IMR-90 (cell line): ENCODE measurements at regions not wholly inside any gene's neighbourhood (a gene's known extent, or its start where the extent isn't known, plus 50 kb on each side); places are given as distances from the start of the nearest gene placed in this dataset.

ENCODE experiments used
- ATAC-seq: fragments of 200-7000 bp; cut with Tn5 transposase; 2 replicates; pipeline ENCODE4 v1.9.1; 2020; ENCODE audit warnings: low read depth, mild to moderate bottlenecking, moderate library complexity
- BruUV-seq: library from RNA; stranded (reverse); fragments of 400-500 nt; replicated peaks from 2 replicates; lab custom pipeline; 2021; lab: Mats Ljungman, UMichigan
- CTCF ChIA-PET: fragments of 300-600 bp; formaldehyde crosslinking; extraction: SDS; loops from one replicate; lab custom pipeline; 2021; ENCODE audit warnings: antibody characterized with exemption; lab: Yijun Ruan, JAX
- POLR2A ChIA-PET: fragments of 300-600 bp; sonication (Branson Sonifier 250); formaldehyde crosslinking; loops from one replicate; lab custom pipeline; 2022; ENCODE audit warnings: antibody characterized with exemption; ENCODE audit not compliant: unreplicated experiment; lab: Charles Lee
- DNase-seq: peaks from one replicate; pipeline ENCODE4 v3.0.0; 2013
- H2AFZ ChIP-seq: replicated peaks from 2 replicates; pipeline ENCODE3; 2013; ENCODE audit warnings: low read length, mild to moderate bottlenecking; ENCODE audit not compliant: poor library complexity
- H2AK5ac ChIP-seq: 2 replicates; pipeline ENCODE4 v1.6.1; 2013; ENCODE audit warnings: low read depth, low read length, inconsistent platforms
- H2AK9ac ChIP-seq: replicated peaks from 2 replicates; pipeline ENCODE3; 2013; ENCODE audit warnings: mild to moderate bottlenecking, low read depth, low read length, moderate library complexity; ENCODE audit not compliant: poor library complexity
- H2BK120ac ChIP-seq: 2 replicates; pipeline ENCODE4 v1.6.1; 2013; ENCODE audit warnings: low read depth, low read length, inconsistent platforms
- H2BK15ac ChIP-seq: 3 replicates; pipeline ENCODE4 v1.6.1; 2013; ENCODE audit warnings: low read depth, low read length, inconsistent platforms
- H2BK20ac ChIP-seq: 2 replicates; pipeline ENCODE4 v1.6.1; 2013; ENCODE audit warnings: low read depth, mild to moderate bottlenecking, inconsistent platforms, low read length, moderate library complexity
- H2BK5ac ChIP-seq: 2 replicates; pipeline ENCODE4 v1.6.1; 2013; ENCODE audit warnings: mild to moderate bottlenecking, low read depth, low read length, inconsistent platforms; ENCODE audit not compliant: poor library complexity, severe bottlenecking
- H3K14ac ChIP-seq: replicated peaks from 2 replicates; pipeline ENCODE4 v1.6.1; 2013; ENCODE audit warnings: low read depth, low read length, inconsistent platforms
- H3K18ac ChIP-seq: 2 replicates; pipeline ENCODE4 v1.6.1; 2013; ENCODE audit warnings: low read depth, low read length, control low read depth
- H3K23ac ChIP-seq: 2 replicates; pipeline ENCODE4 v1.6.1; 2013; ENCODE audit warnings: low read depth, low read length, inconsistent platforms
- H3K27ac ChIP-seq: 2 replicates; pipeline ENCODE4 v1.5.1; 2013; ENCODE audit warnings: mild to moderate bottlenecking, control low read depth, low read length; ENCODE audit not compliant: insufficient read depth
- H3K27me3 ChIP-seq: 2 replicates; pipeline ENCODE4 v1.6.1; 2013; ENCODE audit warnings: low read length; ENCODE audit not compliant: control insufficient read depth, insufficient read depth
- H3K36me3 ChIP-seq: 2 replicates; pipeline ENCODE4 v1.6.1; 2013; ENCODE audit warnings: low read length, mixed read lengths; ENCODE audit not compliant: control insufficient read depth, insufficient read depth
- H3K4ac ChIP-seq: 2 replicates; pipeline ENCODE4 v1.6.1; 2013; ENCODE audit warnings: low read depth, low read length, inconsistent platforms
- H3K4me1 ChIP-seq: 2 replicates; pipeline ENCODE4 v1.6.1; 2013; ENCODE audit warnings: low read length, mixed read lengths; ENCODE audit not compliant: control insufficient read depth, insufficient read depth
- H3K4me2 ChIP-seq: 2 replicates; pipeline ENCODE4 v1.6.1; 2013; ENCODE audit warnings: low read depth, mild to moderate bottlenecking, control low read depth, low read length, moderate library complexity
- H3K4me3 ChIP-seq: 2 replicates; pipeline ENCODE4 v1.5.1; 2013; ENCODE audit warnings: low read depth, mild to moderate bottlenecking, control low read depth, low read length, moderate library complexity; ENCODE audit not compliant: insufficient read depth
- H3K56ac ChIP-seq: 2 replicates; pipeline ENCODE4 v1.6.1; 2013; ENCODE audit warnings: low read length, inconsistent platforms; ENCODE audit not compliant: insufficient read depth; ENCODE audit errors: extremely low read depth
- H3K79me1 ChIP-seq, 2 experiments: 2 replicates each; pipeline ENCODE4 v1.6.1; 2013; ENCODE audit warnings: low read length in 2 of 2, inconsistent platforms in 1 of 2, low read depth in 1 of 2
- H3K9ac ChIP-seq: 2 replicates; pipeline ENCODE4 v1.6.1; 2013; ENCODE audit warnings: low read depth, low read length, control low read depth
- H3K9me1 ChIP-seq: 2 replicates; pipeline ENCODE4 v1.6.1; 2013; ENCODE audit warnings: low read length, inconsistent platforms; ENCODE audit not compliant: insufficient read depth
- H3K9me3 ChIP-seq: 2 replicates; pipeline ENCODE4 v1.6.1; 2013; ENCODE audit warnings: low read length; ENCODE audit not compliant: control insufficient read depth, insufficient read depth
- H4K20me1 ChIP-seq: 2 replicates; pipeline ENCODE4 v1.6.1; 2013; ENCODE audit warnings: low read length, inconsistent platforms; ENCODE audit not compliant: insufficient read depth
- H4K5ac ChIP-seq: 2 replicates; pipeline ENCODE4 v1.6.1; 2013; ENCODE audit warnings: mild to moderate bottlenecking, low read depth, low read length, control low read depth
- H4K8ac ChIP-seq, 2 experiments: 2 replicates each; pipeline ENCODE4 v1.6.1; 2013; ENCODE audit warnings: low read depth in 2 of 2, low read length in 2 of 2, control low read depth in 1 of 2, inconsistent platforms in 1 of 2
- H4K91ac ChIP-seq: 2 replicates; pipeline ENCODE4 v1.6.1; 2013; ENCODE audit warnings: low read depth, low read length, inconsistent platforms; ENCODE audit not compliant: insufficient read depth
- BHLHE40 ChIP-seq: fragments of 150-350 bp; IDR thresholded peaks from 2 replicates; pipeline ENCODE4 v1.6.1; 2016; ENCODE audit warnings: mild to moderate bottlenecking, low read depth, low read length
- CEBPB ChIP-seq: IDR thresholded peaks from 2 replicates; pipeline ENCODE4 v1.6.1; 2012; ENCODE audit warnings: low read depth, low read length, improper control_type of control experiment
- CHD1 ChIP-seq: IDR thresholded peaks from 2 replicates; pipeline ENCODE4 v1.6.1; 2012; ENCODE audit warnings: low read depth, low read length, improper control_type of control experiment
- CTCF ChIP-seq: conservative IDR thresholded peaks from 2 replicates; pipeline ENCODE4 v1.5.1; 2012; ENCODE audit warnings: mild to moderate bottlenecking, low read depth, low read length, improper control_type of control experiment
- ELK1 ChIP-seq: fragments of 150-350 bp; IDR thresholded peaks from 2 replicates; pipeline ENCODE4 v1.6.1; 2016; ENCODE audit warnings: low read depth, mild to moderate bottlenecking, low read length, moderate library complexity, borderline replicate concordance
- FOS ChIP-seq: fragments of 150-350 bp; IDR thresholded peaks from 2 replicates; pipeline ENCODE4 v1.6.1; 2016; ENCODE audit warnings: low read depth, low read length
- MAFK ChIP-seq: IDR thresholded peaks from 2 replicates; pipeline ENCODE4 v1.6.1; 2012; ENCODE audit warnings: low read depth, low read length, improper control_type of control experiment
- MAZ ChIP-seq: IDR thresholded peaks from 2 replicates; pipeline ENCODE4 v1.6.1; 2012; ENCODE audit warnings: low read depth, mild to moderate bottlenecking, low read length, improper control_type of control experiment, moderate library complexity, borderline replicate concordance
- MXI1 ChIP-seq: IDR thresholded peaks from 2 replicates; pipeline ENCODE4 v1.6.1; 2012; ENCODE audit warnings: low read depth, mild to moderate bottlenecking, low read length, moderate library complexity, borderline replicate concordance
- NFE2L2 ChIP-seq: fragments of 150-350 bp; IDR thresholded peaks from 2 replicates; pipeline ENCODE4 v1.6.1; 2016; ENCODE audit warnings: low read depth, mild to moderate bottlenecking, low read length
- POLR2A ChIP-seq: IDR thresholded peaks from 2 replicates; pipeline ENCODE4 v1.6.1; 2012; ENCODE audit warnings: mild to moderate bottlenecking, low read depth, low read length
- RAD21 ChIP-seq: IDR thresholded peaks from 2 replicates; pipeline ENCODE4 v1.6.1; 2012; ENCODE audit warnings: low read length, improper control_type of control experiment
- RCOR1 ChIP-seq: IDR thresholded peaks from 2 replicates; pipeline ENCODE4 v1.6.1; 2012; ENCODE audit warnings: mild to moderate bottlenecking, low read length, improper control_type of control experiment; ENCODE audit not compliant: insufficient replicate concordance
- RFX5 ChIP-seq: IDR thresholded peaks from 2 replicates; pipeline ENCODE4 v1.8.0; 2012; ENCODE audit warnings: low read depth, mild to moderate bottlenecking, low read length, moderate library complexity
- SMC3 ChIP-seq: fragments of 150-350 bp; IDR thresholded peaks from 2 replicates; pipeline ENCODE4 v1.6.1; 2016; ENCODE audit warnings: low read depth, mild to moderate bottlenecking, antibody characterized with exemption, low read length, moderate library complexity
- USF2 ChIP-seq: fragments of 150-350 bp; IDR thresholded peaks from 2 replicates; pipeline ENCODE4 v1.6.1; 2017; ENCODE audit warnings: mild to moderate bottlenecking, antibody characterized with exemption, low read length, low read depth
- WGBS, 2 experiments: methylation state at CpG; one replicate each; pipeline versions ENCODE4 v1.1.5 to v1.1.7; 2013; ENCODE audit warnings: missing lambda C conversion rate in 2 of 2; ENCODE audit not compliant: insufficient read length in 1 of 2; ENCODE audit errors: extremely low coverage in 2 of 2; 5-methylcytosine and 5-hydroxymethylcytosine counted together
- dilution Hi-C: fragments of 300-500 bp; cut with HindIII; formaldehyde crosslinking; loops from one replicate; pipeline ENCODE4 v1.14.3; 2018; ENCODE audit warnings: low sequenced_read_pairs; ENCODE audit not compliant: unreplicated experiment
- in situ Hi-C: fragments of 300-500 bp; cut with MboI; formaldehyde crosslinking; loops from 3 replicates; pipeline ENCODE4 v1.14.3; 2019; ENCODE audit warnings: low sequenced_read_pairs, inconsistent platforms, mixed read lengths
- intact Hi-C: fragments of 100-400 bp; cut with micrococcal nuclease; formaldehyde crosslinking; loops from 2 replicates; pipeline ENCODE4 v1.10.0; 2022

GRCh38 chr19:28497887-28498286 is 715.1 kb downstream of the UQCRFS1 start:
- H3K4me1 ChIP-seq, result no peaks in the 10 kb centered on the region
- H4K91ac ChIP-seq, result no peak overlapping the region
- intact Hi-C loops (no loop called here), dilution Hi-C loops (no loop called here), in situ Hi-C loops (no loop called here)
- H2BK20ac ChIP-seq, result no peak overlapping the region
- DNase-seq, result no peak
- no peak for ATAC-seq
- no peak overlapping the region for H4K8ac ChIP-seq
- ChIA-PET CTCF (no interaction called here), POLR2A (no interaction called here)
- H3K9me1 ChIP-seq, result no peaks in the 10 kb centered on the region
- no peaks in the 10 kb centered on the region for H3K36me3 ChIP-seq
- H2AFZ ChIP-seq, result no peak overlapping the region
- H3K18ac ChIP-seq, result no peak overlapping the region
- H3K14ac ChIP-seq, result no peak overlapping the region
- H4K20me1 ChIP-seq, result no peaks in the 10 kb centered on the region
- H2AK9ac ChIP-seq, result no peak overlapping the region
- no TSS peak for BruUV-seq
- H3K4ac ChIP-seq, result no peak overlapping the region
- TF ChIP-seq NFE2L2, result no peak
- no peak for TF ChIP-seq RFX5
- TF ChIP-seq POLR2A, result no peak
- no peak for TF ChIP-seq MAFK
- no peak for TF ChIP-seq FOS
- no peak for TF ChIP-seq ELK1
- TF ChIP-seq CEBPB, result no peak
- no peak for TF ChIP-seq RCOR1
- TF ChIP-seq RAD21, result no peak
- no peak for TF ChIP-seq MAZ
- TF ChIP-seq SMC3, result no peak
- TF ChIP-seq MXI1, result no peak
- no peak for TF ChIP-seq CTCF
- no peak for TF ChIP-seq USF2
- no peak for TF ChIP-seq BHLHE40
- TF ChIP-seq CHD1, result no peak
- H2BK120ac ChIP-seq, result no peak overlapping the region
- H3K23ac ChIP-seq, result no peak overlapping the region
- no peak overlapping the region for H4K5ac ChIP-seq
- WGBS, 2 experiments, result no CpG with 5 or more reads among the region's 4 CpGs
- H3K27me3 ChIP-seq, result no peaks in the 10 kb centered on the region
- no peak overlapping the region for H3K4me2 ChIP-seq
- no peak overlapping the region for H3K56ac ChIP-seq
- H3K9ac ChIP-seq, result no peak overlapping the region
- no peak overlapping the region for H2BK15ac ChIP-seq
- no peaks in the 10 kb centered on the region for H3K79me1 ChIP-seq
- peaks cover 30% of the 10 kb centered on the region for H3K9me3 ChIP-seq
- no peak overlapping the region for H2BK5ac ChIP-seq
- H3K27ac ChIP-seq, result no peak overlapping the region
- no peak overlapping the region for H2AK5ac ChIP-seq
- H3K4me3 ChIP-seq, result no peak overlapping the region
